AG04449 (cell line): ENCODE measurements at regions not wholly inside any gene's neighbourhood (a gene's known extent, or its start where the extent isn't known, plus 50 kb on each side); places are given as distances from the start of the nearest gene placed in this dataset.

Experiments
- CTCF ChIA-PET: fragments of 350-600 bp; formaldehyde crosslinking; extraction: SDS; loops from one replicate; lab custom pipeline; 2021; ENCODE audit warnings: antibody characterized with exemption; lab: Yijun Ruan, JAX
- POLR2A ChIA-PET: fragments of 400-600, 350-600 bp; formaldehyde crosslinking; extraction: SDS; loops from one replicate; lab custom pipeline; 2020; ENCODE audit warnings: antibody characterized with exemption, inconsistent platforms; lab: Yijun Ruan, JAX
- DNase-seq: peaks from one replicate; pipeline ENCODE4 v3.0.0-alpha.2; 2010; ENCODE audit warnings: low read depth, low spot score
- H3K4me3 ChIP-seq: 2 replicates; pipeline ENCODE4 v1.5.1; 2011; ENCODE audit warnings: low read depth, mild to moderate bottlenecking, control low read depth, low read length
- TF ChIP-seq, protein P1 (sequence below): IDR thresholded peaks from one replicate; pipeline ENCODE4 v1.5.1; 2011; ENCODE audit warnings: mild to moderate bottlenecking, moderate library complexity, low read length, control low read depth, inconsistent platforms; ENCODE audit not compliant: insufficient read depth; ENCODE audit errors: missing control alignments

GRCh38 chr2:160882906-160883305 is 277.3 kb upstream of the TANK start:
- CTCF ChIA-PET, result no interaction called here

DNA sequence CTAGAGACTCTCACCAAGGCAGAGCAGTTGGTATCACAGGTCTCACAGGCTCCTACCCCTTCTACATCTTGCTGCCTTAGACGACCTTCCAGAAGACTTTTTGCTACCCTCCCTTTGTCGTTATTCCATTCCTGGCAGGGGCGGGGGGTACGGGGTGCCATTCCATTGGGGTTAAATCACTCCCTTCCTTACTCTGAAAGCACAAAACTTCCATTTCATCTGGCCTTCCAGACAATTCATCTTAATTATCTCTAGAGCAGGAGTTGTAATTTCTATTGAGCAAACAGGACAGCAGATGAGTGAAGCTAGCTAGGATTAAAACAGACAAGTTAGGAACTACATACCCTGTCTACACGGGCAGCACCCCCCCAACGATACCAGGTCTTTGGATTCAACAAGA is 276.2 kb upstream of the TANK start:
- TF ChIP-seq, protein P1, sequence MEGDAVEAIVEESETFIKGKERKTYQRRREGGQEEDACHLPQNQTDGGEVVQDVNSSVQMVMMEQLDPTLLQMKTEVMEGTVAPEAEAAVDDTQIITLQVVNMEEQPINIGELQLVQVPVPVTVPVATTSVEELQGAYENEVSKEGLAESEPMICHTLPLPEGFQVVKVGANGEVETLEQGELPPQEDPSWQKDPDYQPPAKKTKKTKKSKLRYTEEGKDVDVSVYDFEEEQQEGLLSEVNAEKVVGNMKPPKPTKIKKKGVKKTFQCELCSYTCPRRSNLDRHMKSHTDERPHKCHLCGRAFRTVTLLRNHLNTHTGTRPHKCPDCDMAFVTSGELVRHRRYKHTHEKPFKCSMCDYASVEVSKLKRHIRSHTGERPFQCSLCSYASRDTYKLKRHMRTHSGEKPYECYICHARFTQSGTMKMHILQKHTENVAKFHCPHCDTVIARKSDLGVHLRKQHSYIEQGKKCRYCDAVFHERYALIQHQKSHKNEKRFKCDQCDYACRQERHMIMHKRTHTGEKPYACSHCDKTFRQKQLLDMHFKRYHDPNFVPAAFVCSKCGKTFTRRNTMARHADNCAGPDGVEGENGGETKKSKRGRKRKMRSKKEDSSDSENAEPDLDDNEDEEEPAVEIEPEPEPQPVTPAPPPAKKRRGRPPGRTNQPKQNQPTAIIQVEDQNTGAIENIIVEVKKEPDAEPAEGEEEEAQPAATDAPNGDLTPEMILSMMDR, result no peak
- no peak for DNase-seq
- H3K4me3 ChIP-seq, result no peak overlapping the region
- CTCF ChIA-PET, result no interaction called here
- POLR2A ChIA-PET, result no interaction called here

More at GRCh38 chr2:160882906-160883305, 277.3 kb upstream of the TANK start:
- POLR2A ChIA-PET, result no interaction called here
- TF ChIP-seq, protein P1, result no peak
- no peak for DNase-seq
- H3K4me3 ChIP-seq, result no peak overlapping the region

GRCh38 chr2:160889439-160890170 is 270.6 kb upstream of the TANK start:
- no peak overlapping the region for H3K4me3 ChIP-seq
- TF ChIP-seq, protein P1, result no peak
- ChIA-PET CTCF (no interaction called here), POLR2A (no interaction called here)
- DNase-seq, result no peak

DNA sequence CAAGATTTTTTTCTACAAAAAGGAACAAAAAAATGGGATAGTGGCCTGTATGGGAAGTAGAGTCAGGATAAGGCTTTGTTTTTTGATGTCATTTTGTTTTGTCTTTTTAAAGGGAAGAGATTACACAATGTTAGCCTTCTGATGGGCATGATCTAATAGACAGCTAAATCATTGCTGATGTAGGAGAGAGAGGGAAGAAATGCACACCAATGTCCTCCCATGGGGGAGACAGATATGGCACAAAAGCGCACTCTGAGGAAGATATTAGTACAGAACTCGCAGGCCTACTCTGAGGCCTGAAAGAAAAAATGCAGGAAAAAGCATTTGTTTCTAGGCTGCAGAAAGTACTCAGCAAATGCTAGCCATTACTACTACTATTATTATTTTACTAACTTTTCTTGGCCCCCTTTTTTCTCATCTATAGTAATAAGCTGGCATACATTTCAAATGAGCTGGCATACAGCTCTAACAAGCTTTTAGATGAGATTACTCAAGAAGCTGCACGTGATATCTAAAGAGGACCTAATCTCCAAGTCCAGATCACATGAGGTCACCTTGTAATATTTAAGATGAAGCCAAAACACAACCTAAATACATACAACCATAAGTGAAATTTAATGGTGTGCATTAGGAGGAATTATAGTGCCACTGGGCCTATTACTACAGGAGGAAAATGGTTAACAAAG is 269.4 kb upstream of the TANK start:
- TF ChIP-seq, protein P1, result no peak
- no peak overlapping the region for H3K4me3 ChIP-seq
- POLR2A ChIA-PET, result no interaction called here
- CTCF ChIA-PET, result no interaction called here
- no peak for DNase-seq

- POLR2A ChIA-PET, result no interaction called here
- CTCF ChIA-PET, result no interaction called here
- TF ChIP-seq, protein P1, result no peak
Measured at GRCh38 chr2:160891353-160891740, 268.9 kb upstream of the TANK start.

DNA sequence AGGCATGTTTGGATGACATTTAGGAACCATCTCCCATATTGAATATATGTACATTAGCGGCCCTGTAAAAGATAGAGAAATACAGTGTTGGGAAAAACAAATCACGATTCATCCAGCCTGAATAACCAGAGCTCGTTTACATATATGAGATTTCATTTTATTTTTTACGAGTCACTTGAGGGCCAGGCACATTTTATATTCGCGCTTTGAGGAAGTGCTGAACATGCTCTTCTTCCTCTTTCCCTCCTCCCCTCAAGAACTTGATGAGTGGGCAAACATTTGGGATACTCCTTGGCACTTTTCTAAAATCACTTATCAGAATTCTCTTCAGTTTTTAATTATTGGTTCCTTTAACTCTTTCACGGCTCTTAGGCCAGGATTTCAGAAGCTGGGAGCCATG is 268.0 kb upstream of the TANK start:
- no peak overlapping the region for H3K4me3 ChIP-seq
- no peak for DNase-seq
- POLR2A ChIA-PET, result no interaction called here
- TF ChIP-seq, protein P1, result no peak
- CTCF ChIA-PET, result no interaction called here

More at GRCh38 chr2:160891353-160891740, 268.9 kb upstream of the TANK start:
- no peak overlapping the region for H3K4me3 ChIP-seq
- DNase-seq, result no peak
